Stimulated activated CD8-positive, alpha-beta memory T cell treated with anti-CD3 and anti-CD28 coated beads, Interleukin-15, amount 100 ng/mL, for 4 hours (primary cell): ENCODE measurements at regions not wholly inside any gene's neighbourhood (a gene's known extent, or its start where the extent isn't known, plus 50 kb on each side); places are given as distances from the start of the nearest gene placed in this dataset.
"Not testable (repeated sequence)": the region's sequence is repeated elsewhere in the genome, so short reads cannot be mapped to it uniquely, and the experiment has no call there.

ENCODE experiments used
- DNase-seq, 2 donors: peaks; one replicate each; pipeline ENCODE4 v3.0.0-alpha.2; 2020; ENCODE audit warnings: low read depth in 2 of 2

DNA sequence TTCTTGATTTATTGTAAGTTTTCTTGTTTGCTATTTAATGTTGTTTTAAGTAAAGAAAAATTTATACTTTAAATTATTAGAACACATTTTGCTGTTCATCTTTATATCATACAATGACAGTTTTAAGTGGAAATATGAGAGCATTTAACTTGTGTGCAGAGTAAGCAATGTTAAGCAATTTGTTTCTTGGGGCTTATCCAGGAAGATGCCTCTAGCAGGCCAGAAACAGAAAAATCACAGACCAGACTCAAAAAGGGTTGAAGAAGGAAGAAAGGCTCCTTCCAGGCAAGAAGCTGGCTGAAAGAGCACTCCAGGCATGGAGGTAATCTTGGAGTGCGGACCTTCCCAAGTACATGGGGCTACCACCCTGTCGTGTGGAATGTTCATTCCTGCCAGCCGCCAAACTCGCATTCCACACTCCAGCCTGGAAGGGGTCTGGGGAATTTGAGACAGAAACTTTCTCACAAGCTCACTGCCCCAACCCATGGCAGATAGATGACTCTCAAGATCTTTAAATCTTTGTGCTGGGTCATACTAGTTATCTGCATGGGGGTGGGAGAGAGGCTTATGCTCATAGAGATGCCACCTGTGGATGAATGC is 1521.3 kb upstream of the AGA start:
- DNase-seq: no peak

DNA sequence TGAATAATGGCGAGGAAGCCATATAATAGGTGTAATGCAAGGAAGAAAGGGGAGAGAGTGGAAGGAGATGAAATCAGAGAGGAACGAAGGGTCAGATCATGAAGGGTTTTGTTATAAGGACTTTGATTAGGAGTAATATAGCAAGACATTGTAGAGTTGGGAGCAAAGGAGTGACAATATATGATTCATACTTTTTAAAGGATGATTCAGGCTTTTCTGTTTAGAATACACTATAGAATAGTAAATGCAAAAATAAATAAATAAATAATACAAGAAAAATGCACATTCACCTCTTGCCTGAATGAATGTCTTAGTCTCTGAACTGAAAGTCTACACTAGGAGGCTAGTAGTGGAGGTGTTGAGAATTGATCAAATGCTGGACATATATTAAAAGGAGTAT is 1524.4 kb upstream of the AGA start:
- DNase-seq: no peak

- DNase-seq: no peak
Measured at GRCh38 chr4:178970433-178971140, 1528.3 kb upstream of the AGA start.

GRCh38 chr4:178976861-178977260 is 1534.6 kb upstream of the AGA start:
- DNase-seq: no peak

- DNase-seq: no peak
Measured at GRCh38 chr4:178993306-178993705, 1551.1 kb upstream of the AGA start.

GRCh38 chr4:179001918-179002317 is 1559.7 kb upstream of the AGA start:
- no peak for DNase-seq

GRCh38 chr4:179007755-179008154 is 1565.5 kb upstream of the AGA start:
- no peak for DNase-seq

- no peak for DNase-seq
Measured at GRCh38 chr4:179017581-179017980, 1575.3 kb upstream of the AGA start.

- no peak for DNase-seq
Measured at GRCh38 chr4:179027569-179027968, 1585.3 kb upstream of the AGA start.

- DNase-seq: no peak
Measured at GRCh38 chr4:179028321-179028720, 1586.1 kb upstream of the AGA start.

DNA sequence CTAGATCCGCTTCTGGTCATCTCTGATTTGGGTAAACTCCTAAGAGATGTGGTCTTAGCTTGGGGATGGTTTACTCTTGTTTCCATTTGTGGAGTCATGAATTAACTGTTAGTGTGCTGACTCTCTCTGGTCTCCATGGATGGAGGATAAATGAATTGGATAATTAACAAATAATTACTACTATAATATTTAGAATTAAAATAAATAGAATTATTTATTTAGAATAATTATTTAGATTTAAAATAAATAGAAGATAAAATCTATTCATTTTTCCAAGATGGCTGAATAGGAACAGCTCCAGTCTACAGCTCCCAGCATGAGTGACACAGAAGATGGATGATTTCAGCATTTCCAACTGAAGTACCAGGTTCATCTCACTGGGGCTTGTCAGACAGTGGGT is 1587.4 kb upstream of the AGA start:
- no peak for DNase-seq

GRCh38 chr4:179040259-179040658 is 1598.0 kb upstream of the AGA start:
- no peak for DNase-seq

DNA sequence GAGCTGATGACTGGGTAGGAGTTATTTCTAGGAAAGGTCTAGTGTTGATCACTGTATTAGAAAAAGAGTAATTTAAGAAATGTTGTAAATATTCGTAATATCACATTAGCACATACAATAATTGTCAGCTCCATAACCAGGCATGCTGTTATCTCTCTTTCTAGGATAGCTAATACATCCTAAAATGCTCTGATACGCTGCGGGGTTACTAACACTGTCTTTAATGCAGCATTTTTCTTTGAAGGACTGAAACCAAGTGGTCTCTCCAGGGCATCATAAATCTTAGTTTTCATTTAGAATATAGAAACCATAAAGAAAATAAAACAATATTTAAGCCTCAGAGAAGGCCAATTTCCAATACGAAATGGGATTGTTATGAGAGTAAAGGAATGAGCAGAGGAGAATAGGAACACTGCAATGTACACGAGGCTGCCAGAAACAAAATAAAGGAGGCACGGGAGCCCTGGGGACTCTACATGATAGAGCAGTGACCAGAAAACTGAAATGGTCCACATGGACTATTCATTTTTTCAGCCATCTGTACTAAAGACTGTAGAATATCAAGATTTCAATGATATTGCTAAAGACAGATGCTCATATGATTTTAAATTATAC is 1606.7 kb upstream of the AGA start:
- no peak for DNase-seq

- DNase-seq: no peak
Measured at GRCh38 chr4:179051206-179051605, 1609.0 kb upstream of the AGA start.

GRCh38 chr4:179059396-179059795 is 1617.2 kb upstream of the AGA start:
- DNase-seq: no peak

DNA sequence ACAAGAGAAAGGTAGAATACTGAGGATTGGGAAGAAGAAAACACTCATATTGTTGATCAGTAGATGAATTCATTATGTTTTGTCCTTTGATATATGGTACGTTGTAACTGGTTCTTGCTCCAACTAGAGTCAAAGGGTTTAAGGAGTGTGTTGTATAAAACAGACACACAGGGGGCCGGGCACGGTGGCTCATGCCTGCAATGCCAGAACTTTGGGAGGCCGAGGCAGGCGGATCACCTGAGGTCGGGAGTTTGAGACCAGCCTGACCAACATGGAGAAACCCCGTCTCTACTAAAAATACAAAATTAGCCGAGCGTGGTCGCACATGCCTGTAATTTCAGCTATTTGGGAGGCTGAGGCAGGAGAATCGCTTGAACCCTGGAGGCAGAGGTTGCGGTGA is 1624.0 kb upstream of the AGA start:
- not testable (repeated sequence) for DNase-seq

DNA sequence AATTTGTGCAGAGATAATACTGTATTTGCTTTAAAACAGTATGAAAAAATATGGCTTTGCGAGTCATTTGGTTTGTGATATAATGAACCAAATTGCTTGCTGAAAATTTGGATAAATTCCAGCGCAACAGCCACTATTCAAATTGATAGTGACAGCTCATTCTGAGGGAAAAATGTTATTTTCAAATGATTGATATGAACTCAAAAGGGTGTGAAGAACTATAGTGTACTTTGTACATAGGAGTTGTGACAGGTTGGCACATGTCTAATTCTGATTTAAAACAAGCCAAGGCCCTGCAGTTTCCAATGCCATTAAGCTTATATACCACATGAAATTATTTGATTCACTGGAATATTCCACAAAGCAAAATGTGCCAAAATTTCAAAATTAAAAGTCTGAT is 1628.9 kb upstream of the AGA start:
- DNase-seq: no peak

- DNase-seq: no peak
Measured at GRCh38 chr4:179076865-179077264, 1634.6 kb upstream of the AGA start.

GRCh38 chr4:179095585-179096221 is 1653.5 kb upstream of the AGA start:
- DNase-seq: no peak

DNA sequence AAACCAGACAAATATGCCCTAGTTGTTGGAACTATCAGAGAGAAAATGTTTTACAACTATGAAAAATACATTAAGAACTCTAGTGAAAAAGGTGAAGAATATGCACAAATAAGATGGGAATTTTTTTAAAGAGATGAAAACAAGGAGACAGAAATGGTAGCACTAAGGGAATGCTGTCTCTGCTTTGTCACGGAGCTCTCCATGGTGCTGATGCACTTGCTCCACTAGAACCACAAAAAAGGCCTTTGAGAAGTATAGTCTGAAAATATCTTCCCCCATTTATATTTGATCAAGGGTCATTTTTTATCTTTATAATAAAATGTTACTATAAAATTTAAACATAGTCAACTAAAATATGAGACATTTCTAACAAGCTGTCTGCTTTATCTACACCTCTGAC is 1655.5 kb upstream of the AGA start:
- no peak for DNase-seq

GRCh38 chr4:179110356-179110755 is 1668.1 kb upstream of the AGA start:
- no peak for DNase-seq

- no peak for DNase-seq
Measured at GRCh38 chr4:179110816-179111215, 1668.6 kb upstream of the AGA start.
